Neural cell (in vitro differentiated cells): ENCODE measurements at regions not wholly inside any gene's neighbourhood (a gene's known extent, or its start where the extent isn't known, plus 50 kb on each side); places are given as distances from the start of the nearest gene placed in this dataset.

Experiments used
- CTCF ChIP-seq: fragments of 450-650 bp; IDR thresholded peaks from 2 replicates; pipeline ENCODE4 v1.5.1; 2014; ENCODE audit warnings: antibody characterized with exemption, mild to moderate bottlenecking, moderate library complexity; ENCODE audit not compliant: poor library complexity, severe bottlenecking
- EP300 ChIP-seq: fragments of 450-650 bp; conservative IDR thresholded peaks from 2 replicates; pipeline ENCODE4 v1.6.1; 2014; ENCODE audit warnings: antibody characterized with exemption, mild to moderate bottlenecking, moderate library complexity; ENCODE audit not compliant: poor library complexity, severe bottlenecking
- EZH2 ChIP-seq: fragments of 200-600, 300-800 bp; shearing (Covaris generic), sonication (generic); IDR thresholded peaks from 2 replicates; pipeline ENCODE4 v1.6.1; 2014; ENCODE audit warnings: antibody characterized with exemption, low read length, borderline replicate concordance, mild to moderate bottlenecking; ENCODE audit not compliant: insufficient read depth, poor library complexity, severe bottlenecking
- MXI1 ChIP-seq: fragments of 450-650 bp; conservative IDR thresholded peaks from 2 replicates; pipeline ENCODE4 v1.6.1; 2014; ENCODE audit warnings: antibody characterized with exemption, mild to moderate bottlenecking; ENCODE audit not compliant: poor library complexity, severe bottlenecking
- POLR2AphosphoS5 ChIP-seq: IDR thresholded peaks from 2 replicates; pipeline ENCODE4 v1.6.1; 2012
- RAD21 ChIP-seq: fragments of 450-650 bp; conservative IDR thresholded peaks from 2 replicates; pipeline ENCODE4 v1.6.1; 2014; ENCODE audit warnings: antibody characterized with exemption, mild to moderate bottlenecking, moderate library complexity
- REST ChIP-seq: IDR thresholded peaks from 2 replicates; pipeline ENCODE4 v1.6.1; 2012; ENCODE audit warnings: borderline replicate concordance
- TAF1 ChIP-seq: IDR thresholded peaks from 2 replicates; pipeline ENCODE4 v1.6.1; 2012; ENCODE audit warnings: low read depth

GRCh38 chr6:168959696-168960095 is 293.9 kb downstream of the THBS2 start:
- TF ChIP-seq EZH2 (no peak), CTCF (no peak), RAD21 (no peak), TAF1 (no peak), POLR2AphosphoS5 (no peak), EP300 (no peak), MXI1 (no peak), REST (no peak)
